ENCODE measurements at regions not wholly inside any gene's neighbourhood (a gene's known extent, or its start where the extent isn't known, plus 50 kb on each side); places are given as distances from the start of the nearest gene placed in this dataset.
"Not testable (repeated sequence)": the region's sequence is repeated elsewhere in the genome, so short reads cannot be mapped to it uniquely, and the experiment has no call there.

GRCh38 chr2:54029721-54030395, 59.1 kb upstream of the PSME4 start:
- Mint-ChIP-seq H3K36me3 (ENCODE audit: unreplicated experiment) (peaks cover 10% of the 10 kb centered on the region), H3K4me3 (ENCODE audit: unreplicated experiment) (no peak overlapping the region), H3K4me1 (ENCODE audit: low read depth, unreplicated experiment) (no peaks in the 10 kb centered on the region), H3K27ac (ENCODE audit: unreplicated experiment) (no peak overlapping the region), H3K9me3 (ENCODE audit: unreplicated experiment) (peaks cover 2% of the 10 kb centered on the region), H3K27me3 (ENCODE audit: unreplicated experiment) (no peaks in the 10 kb centered on the region)
- no peak for TF ChIP-seq CTCF (IDR thresholded peaks at IDR 0.05; ENCODE audit: partially characterized antibody, unreplicated experiment)
- DNase-seq = no peak

GRCh38 chr2:54025463-54026075, 54.8 kb upstream of the PSME4 start:
- not testable (repeated sequence) for DNase-seq; H3K27me3 Mint-ChIP-seq (ENCODE audit: unreplicated experiment); H3K9me3 Mint-ChIP-seq (ENCODE audit: unreplicated experiment); H3K4me1 Mint-ChIP-seq (ENCODE audit: low read depth, unreplicated experiment); H3K4me3 Mint-ChIP-seq (ENCODE audit: unreplicated experiment); H3K27ac Mint-ChIP-seq (ENCODE audit: unreplicated experiment)
- H3K36me3 Mint-ChIP-seq (ENCODE audit: unreplicated experiment) = peaks cover 26% of the 10 kb centered on the region

- no peaks in the 10 kb centered on the region for H3K4me1 Mint-ChIP-seq (ENCODE audit: low read depth, unreplicated experiment)
- no peak overlapping the region for H3K4me3 Mint-ChIP-seq (ENCODE audit: unreplicated experiment)
- no peak overlapping the region for H3K27ac Mint-ChIP-seq (ENCODE audit: unreplicated experiment)
- DNase-seq = no peak
- peaks cover 3% of the 10 kb centered on the region for H3K9me3 Mint-ChIP-seq (ENCODE audit: unreplicated experiment)
- no peaks in the 10 kb centered on the region for H3K27me3 Mint-ChIP-seq (ENCODE audit: unreplicated experiment)
- H3K36me3 Mint-ChIP-seq (ENCODE audit: unreplicated experiment) = peaks cover 26% of the 10 kb centered on the region
- no peak for TF ChIP-seq CTCF (IDR thresholded peaks at IDR 0.05; ENCODE audit: partially characterized antibody, unreplicated experiment)
Measured at GRCh38 chr2:54024576-54024975, 53.8 kb upstream of the PSME4 start.

GRCh38 chr2:54021702-54022101, 50.9 kb upstream of the PSME4 start:
- TF ChIP-seq CTCF (IDR thresholded peaks at IDR 0.05; ENCODE audit: partially characterized antibody, unreplicated experiment) = no peak
- H3K4me3 Mint-ChIP-seq (ENCODE audit: unreplicated experiment) = no peak overlapping the region
- H3K9me3 Mint-ChIP-seq (ENCODE audit: unreplicated experiment) = peaks cover 3% of the 10 kb centered on the region

DNA sequence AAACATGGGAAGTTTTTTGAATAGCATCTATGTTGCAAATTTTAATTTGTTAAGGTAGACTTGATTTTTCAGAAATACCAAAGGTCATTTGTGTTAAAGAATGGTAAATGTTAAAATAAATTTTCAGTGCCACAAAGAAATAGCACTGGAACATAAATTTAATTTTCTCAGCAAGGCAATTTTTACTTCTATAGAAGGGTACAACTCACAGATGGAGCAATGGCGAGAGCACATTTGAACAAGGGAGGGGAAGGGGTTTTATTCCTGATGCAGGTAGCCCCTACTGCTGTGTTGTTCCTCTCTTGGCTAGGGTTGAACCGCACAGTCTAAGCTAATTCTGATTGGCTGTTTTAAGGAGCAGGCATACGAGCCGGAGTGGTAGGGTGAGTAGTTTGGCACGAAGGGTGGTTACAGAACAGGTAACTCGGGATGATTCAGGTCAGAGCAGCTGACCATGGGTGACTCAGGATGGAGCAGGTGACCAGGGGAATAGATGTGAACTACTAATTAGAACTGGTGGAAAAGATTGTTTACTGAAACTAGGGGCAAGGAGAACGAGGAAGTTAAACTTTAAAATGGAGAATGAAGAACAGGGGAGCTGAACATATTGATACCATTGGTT, 50.1 kb upstream of the PSME4 start:
- peaks cover 26% of the 10 kb centered on the region for H3K36me3 Mint-ChIP-seq (ENCODE audit: unreplicated experiment)
- no peak for TF ChIP-seq CTCF (IDR thresholded peaks at IDR 0.05; ENCODE audit: partially characterized antibody, unreplicated experiment)
- H3K27ac Mint-ChIP-seq (ENCODE audit: unreplicated experiment) = no peak overlapping the region
- H3K27me3 Mint-ChIP-seq (ENCODE audit: unreplicated experiment) = no peaks in the 10 kb centered on the region
- no peak for DNase-seq
- peaks cover 3% of the 10 kb centered on the region for H3K9me3 Mint-ChIP-seq (ENCODE audit: unreplicated experiment)
- H3K4me1 Mint-ChIP-seq (ENCODE audit: low read depth, unreplicated experiment) = no peaks in the 10 kb centered on the region
- no peak overlapping the region for H3K4me3 Mint-ChIP-seq (ENCODE audit: unreplicated experiment)

More at GRCh38 chr2:54021702-54022101, 50.9 kb upstream of the PSME4 start:
- no peaks in the 10 kb centered on the region for H3K27me3 Mint-ChIP-seq (ENCODE audit: unreplicated experiment)
- H3K27ac Mint-ChIP-seq (ENCODE audit: unreplicated experiment) = no peak overlapping the region
- H3K36me3 Mint-ChIP-seq (ENCODE audit: unreplicated experiment) = peaks cover 26% of the 10 kb centered on the region
- DNase-seq = no peak
- H3K4me1 Mint-ChIP-seq (ENCODE audit: low read depth, unreplicated experiment) = no peaks in the 10 kb centered on the region

All from glutamatergic neuron (in vitro differentiated cells).